DMS114 treated with DMSO at 0.1 percent for 48 hours (cell line): ENCODE measurements at regions not wholly inside any gene's neighbourhood (a gene's known extent, or its start where the extent isn't known, plus 50 kb on each side); places are given as distances from the start of the nearest gene placed in this dataset.
"Not testable (repeated sequence)": the region's sequence is repeated elsewhere in the genome, so short reads cannot be mapped to it uniquely, and the experiment has no call there.

Experiments used
- DNase-seq: peaks from one replicate; lab custom pipeline; 2025; ENCODE audit not compliant: unreplicated experiment; lab: John Stamatoyannopoulos, UW

DNA sequence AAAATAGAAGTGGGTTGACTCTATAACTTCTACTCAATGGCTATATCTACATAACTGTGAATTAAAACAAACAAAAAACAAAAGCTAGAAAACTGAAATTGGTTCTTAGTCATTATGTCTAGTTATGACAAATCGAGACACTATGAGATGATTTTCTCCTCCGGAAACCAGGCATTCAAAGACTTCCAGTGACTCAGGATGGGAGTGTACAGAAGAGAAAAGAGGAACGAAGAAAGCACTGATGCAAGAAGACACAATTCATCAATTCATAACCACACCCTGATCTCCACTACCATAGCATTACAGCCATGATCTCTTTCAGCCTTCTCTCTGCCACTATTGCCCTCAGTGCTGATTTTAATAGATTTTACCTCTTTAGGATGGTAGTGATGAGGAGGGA lies 253.6 kb downstream of the CBLL2 start:
- DNase-seq: no peak

DNA sequence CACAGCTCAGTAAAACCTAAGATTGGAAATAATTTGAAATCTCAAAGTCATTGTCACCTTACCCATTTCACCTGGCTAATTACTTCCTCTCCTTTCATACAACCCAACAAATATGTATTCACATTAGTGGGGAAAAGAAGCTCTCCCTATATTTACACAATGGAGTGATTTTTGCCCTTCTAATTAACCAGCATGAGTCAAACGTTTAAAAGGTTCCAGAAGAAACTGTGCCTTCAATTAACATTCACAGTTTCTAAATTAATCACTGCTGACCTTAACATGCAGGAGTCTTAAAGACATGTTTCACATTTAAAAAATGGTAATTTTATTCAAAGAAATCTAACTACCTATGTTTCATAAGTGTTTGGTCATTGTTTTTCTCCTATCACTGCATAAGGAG lies 254.6 kb downstream of the CBLL2 start:
- no peak for DNase-seq

DNA sequence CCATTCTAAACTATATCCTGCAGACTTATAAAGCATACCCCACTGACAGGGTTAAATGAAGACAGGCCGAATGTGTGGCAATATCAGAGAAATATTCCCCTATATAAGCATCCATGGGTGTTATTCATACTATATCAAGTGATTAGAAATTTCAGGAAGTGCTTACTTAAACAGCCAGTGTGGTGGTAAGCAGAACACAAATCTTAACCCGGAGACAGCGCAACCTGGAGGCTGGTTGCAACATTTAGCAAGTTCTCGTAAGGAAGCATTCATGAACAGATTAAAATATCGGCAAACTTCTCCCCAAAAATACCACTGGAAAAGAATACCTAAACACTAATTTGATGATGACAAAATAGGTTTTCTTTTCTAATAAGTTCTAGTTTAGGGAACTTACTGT lies 261.2 kb downstream of the CBLL2 start:
- no peak for DNase-seq

DNA sequence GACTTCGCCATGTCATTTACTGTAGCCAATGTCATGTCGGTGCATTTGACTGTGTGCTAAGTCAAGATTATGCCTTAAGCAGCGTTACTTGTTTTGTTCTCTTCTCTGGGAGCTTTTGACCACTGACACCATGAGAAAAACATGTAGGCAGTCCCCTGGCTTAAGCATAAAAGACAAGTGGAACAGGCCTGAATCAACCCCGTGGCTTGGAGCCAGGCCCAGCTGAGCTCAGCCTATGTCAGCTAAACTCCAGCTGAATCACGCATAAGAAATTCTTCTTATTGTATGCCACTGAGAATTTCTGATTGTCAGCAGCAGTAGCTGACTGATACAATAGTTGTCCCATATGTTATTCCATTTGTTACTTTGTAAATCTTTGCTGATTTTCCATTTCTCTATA lies 261.9 kb downstream of the CBLL2 start:
- DNase-seq: no peak

DNA sequence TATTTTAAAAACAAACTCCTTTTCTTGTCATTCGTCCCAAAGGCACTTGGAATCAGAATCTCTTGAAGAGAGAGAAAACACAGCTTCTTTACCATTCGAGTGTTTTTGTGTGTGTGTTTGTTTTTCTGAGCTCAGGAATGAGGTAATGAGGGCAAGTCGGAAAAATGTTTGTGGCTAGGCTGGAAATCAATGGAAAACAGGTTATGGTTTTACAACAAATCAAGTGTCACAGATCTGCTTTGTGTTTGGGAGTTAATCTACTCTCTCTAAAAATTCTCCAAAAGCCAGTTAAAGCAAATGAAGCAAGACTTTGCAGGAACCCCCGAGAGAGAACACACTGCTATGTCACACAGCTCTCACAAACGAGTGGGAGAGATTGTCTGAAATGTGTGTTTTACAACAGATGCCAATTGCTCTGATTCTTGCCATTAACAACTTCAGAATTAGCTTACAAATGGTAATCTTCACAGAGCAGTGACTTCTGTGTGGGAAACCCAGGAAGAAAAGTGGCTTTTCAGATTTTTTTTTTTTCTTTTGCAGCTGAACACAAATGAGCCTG lies 264.1 kb downstream of the CBLL2 start:
- DNase-seq: no peak

DNA sequence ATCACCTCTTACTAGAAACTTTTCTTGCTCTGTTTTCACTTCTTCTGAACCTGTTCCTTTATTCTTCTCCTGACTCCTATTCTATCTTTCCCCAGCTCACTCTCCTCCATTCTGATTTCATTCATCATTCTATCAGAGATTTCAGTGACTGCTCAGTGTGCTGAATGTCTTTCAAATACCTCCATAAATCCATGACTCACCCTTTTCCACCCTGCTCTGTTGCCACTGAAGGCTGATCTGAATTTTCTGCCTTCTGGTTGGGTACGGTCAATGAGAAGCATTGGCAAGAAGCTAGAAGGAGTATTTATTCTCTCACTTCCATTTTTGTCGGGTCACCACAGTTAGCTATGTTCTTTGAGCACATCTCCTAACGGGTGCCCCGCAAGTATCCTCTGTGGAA lies 265.9 kb downstream of the CBLL2 start:
- no peak for DNase-seq

DNA sequence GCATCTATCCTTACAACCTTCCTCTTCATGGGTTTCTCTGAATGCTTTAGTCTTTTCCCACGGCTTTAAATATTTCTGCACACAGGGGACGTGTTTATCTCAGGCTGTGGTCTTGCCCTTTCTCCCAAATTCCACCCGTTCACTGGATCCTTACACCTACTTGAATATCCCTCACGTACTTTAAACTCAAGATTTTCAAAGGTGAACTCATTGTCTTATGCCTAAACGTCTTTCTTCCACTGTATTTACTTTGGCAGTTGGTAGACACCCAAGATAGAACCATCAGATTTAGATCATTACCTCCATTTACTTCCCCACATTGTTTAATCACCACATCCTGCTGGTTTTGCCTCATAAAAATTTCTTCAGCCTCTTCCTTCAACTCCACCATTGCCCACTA lies 269.2 kb downstream of the CBLL2 start:
- DNase-seq: no peak

DNA sequence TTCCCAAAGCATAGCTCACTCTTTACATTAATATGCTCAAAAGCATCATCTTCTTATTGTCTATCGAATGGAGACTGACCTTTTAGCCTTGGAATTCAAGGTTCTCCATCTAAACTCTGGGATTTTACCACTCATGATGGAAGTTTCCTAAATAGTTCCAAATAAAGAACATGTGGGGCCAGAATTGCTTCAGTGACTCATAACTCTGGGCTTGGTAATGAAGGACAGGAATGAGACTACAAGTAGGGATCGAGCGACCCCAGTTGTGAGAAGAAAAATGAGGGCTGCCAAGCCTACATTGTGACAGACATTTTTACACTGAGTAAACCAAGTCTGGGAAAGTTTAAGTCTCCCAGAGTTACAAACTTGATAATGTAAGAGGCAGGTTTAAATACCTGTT lies 269.9 kb downstream of the CBLL2 start:
- no peak for DNase-seq

DNA sequence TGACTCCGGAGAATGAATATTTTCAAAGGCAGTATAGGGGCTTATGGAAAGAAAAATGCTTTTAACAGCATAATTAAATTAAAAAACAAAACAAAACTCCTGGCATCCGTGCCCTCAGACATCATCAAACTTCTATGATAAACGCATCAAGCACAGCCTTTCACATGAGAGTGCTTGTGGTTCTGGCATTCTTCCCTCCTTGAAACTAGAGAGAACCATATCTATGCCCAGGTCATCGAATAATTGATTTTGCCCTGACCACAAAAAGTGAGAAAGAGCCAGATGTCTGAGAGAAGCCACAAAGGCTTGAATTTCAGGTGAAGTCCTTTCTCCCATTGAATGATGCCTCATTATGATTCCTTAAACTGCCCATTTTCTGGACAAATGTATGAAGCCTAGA lies 286.8 kb downstream of the CBLL2 start:
- no peak for DNase-seq

DNA sequence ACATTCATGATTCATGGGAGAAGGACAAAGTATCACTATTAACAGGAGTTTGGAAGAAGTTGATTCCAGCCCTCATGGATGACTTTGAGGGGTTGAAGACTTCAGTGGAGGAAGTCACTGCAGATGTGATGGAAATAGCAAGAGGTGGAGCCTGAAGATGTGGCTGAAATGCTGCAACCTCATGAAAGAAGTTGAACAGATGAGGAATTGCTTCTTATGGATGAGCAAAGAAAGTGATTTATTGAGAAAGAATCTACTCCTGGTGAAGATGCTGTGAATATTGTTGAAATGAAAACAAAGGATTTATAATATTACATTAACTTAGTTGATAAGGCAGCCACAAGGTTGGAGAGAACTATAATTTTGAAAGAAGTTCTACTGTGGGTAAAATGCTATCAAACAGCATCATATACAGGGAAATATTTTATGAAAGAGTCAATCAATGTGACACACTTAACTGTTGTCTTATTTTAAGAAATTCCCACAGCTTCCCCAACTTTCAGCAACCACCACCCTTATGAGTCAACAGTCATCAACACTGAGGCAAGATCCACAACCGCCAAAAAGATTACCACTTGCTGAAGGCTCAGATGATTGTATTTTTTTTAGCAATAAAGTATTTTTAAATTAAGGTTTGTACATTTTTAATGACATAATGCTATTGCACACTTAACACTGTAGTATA lies 302.6 kb downstream of the CBLL2 start:
- no peak for DNase-seq

DNA sequence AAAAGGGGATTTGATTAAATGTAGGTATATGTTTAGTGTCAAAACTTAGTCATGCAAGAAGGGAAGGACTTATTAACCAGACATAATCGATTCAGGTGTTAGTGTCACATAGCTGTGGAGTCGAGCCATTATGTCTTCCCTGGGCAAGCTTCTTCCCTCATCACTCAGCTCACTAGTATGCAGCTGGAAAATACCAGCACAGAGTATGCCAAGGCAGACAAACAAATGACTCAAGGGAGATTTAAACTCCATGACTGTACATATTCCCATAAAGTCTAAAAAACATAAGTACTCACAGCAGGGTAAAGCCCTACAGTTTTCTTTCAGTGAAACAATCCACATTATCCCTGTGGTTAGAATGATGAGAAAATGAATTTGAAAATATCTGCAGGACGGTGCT lies 304.5 kb downstream of the CBLL2 start:
- DNase-seq: no peak

DNA sequence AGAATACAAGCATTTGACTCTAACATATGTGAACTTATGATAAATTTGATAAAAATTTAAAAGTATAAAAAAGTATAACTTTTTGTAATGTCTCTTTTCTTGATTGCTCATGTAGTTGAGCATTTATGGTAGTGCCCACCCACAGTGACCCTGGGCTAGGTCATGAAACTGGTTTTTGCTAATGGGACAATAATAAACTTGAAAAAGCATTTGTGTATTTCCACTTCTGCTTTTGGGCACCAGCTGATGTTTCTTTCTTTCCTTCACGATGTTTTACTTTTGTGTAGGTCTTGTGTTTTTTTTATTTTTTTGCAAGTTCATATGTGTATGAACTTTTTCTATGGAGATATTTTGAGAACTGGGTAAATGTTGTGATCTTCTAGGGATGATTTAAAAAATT lies 313.1 kb downstream of the CBLL2 start:
- no peak for DNase-seq

DNA sequence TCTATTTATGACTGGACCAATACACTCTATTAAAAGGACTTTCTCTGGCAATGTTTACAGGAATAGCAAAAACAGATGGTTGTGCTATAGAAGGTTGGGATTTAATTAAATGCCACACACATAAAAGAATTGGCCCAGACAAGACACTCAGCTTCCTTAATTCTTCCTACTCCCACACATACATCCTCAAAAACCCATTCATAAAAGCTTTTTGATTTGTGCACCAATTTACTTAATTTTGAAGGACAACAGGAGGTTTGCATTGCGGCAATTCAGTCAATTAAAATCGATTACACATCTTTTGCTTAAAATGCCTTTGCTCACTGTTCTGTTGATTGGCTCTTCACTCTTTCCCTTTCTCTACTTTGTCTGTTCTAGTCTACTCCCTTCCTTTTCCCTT lies 317.1 kb downstream of the CBLL2 start:
- DNase-seq: no peak

DNA sequence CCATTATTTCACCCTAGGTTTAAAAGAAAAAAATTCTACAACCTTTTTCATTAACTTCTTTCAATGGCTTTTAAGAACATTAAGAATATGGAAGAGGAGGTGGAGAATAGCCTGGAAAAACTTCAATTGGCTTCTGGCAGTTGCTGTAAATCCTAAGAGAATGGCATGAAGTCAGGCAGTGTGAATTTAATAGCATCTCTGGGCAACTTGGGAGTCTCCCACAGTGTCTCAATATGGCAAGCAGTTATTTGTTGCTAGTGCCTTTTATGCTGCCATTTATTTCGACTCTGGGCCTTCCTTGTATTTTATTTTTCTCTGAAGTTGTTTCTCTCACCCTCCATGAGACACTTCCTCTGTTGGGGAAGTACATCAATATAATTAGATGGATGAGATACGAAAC lies 322.1 kb downstream of the CBLL2 start:
- no peak for DNase-seq

DNA sequence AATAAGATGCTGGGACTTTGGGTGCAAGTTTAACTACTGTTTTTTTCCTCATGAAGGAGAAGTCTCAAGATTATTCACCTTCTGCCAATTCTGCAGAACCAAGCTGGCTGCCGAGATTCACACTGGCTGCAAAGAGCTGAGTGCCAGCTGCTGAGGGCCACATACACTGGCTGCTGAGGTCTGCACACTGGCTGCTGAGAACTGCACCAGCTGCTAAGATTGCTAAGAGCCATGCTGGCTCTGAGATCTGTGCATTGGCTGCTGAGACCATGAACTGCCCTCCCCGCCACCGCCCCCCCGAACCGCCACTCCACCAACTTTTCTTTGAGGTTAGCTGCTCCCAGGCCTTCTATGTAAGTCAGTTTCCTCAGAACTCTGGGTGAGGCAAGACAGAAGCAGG lies 330.3 kb downstream of the CBLL2 start:
- no peak for DNase-seq

DNA sequence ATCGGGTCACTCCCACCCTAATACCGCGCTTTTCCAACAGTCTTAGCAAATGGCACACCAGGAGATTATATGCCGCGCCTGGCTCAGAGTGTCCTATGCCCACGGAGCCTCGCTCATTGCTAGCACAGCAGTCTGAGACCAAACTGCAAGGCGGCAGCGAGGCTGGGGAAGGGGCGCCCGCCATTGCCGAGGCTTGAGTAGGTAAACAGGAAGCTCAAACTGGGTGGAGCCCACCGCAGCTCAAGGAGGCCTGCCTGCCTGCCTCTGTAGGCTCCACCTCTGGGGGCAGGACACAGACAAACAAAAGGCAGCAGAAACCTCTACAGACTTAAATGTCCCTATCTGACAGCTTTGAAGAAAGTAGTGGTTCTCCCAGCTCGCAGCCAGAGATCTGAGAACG lies 336.7 kb downstream of the CBLL2 start:
- not testable (repeated sequence) for DNase-seq

DNA sequence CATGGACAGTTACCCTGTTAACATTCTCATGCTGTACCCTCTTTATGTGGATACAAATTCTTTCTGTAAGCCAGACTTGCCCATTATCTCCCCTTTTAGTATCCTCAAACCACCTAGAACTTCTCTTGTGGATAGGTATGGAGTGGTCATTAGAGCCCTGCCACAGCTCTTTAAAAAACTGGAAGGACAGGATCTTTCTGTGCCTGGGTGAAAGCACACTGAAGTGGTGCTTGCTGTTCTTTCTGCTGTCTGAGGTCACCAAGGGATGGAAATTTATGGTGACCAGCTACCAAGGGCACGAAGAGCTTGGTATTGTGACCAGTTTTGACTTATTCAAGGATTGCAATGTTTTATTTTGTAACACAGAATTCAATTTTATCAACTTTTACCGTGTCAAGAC lies 344.2 kb downstream of the CBLL2 start:
- DNase-seq: no peak

DNA sequence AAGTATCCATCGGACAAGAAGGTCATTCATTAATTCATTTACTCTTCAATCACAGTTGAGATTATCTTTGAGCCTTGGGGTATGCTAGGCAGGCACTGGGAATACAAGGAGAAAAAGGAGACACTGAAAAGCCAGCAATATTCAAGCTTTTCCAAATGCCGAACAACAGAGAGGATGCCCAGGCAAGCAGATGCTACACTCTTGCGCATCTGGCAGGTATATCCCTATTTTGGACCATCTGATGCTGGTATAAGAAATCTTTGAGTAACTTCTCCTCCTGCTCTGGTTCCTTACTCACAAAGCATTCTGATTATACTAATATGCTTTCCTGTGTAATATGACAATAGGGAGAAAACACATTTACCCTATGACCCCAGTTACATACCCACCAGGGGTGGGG lies 354.9 kb downstream of the CBLL2 start:
- no peak for DNase-seq

DNA sequence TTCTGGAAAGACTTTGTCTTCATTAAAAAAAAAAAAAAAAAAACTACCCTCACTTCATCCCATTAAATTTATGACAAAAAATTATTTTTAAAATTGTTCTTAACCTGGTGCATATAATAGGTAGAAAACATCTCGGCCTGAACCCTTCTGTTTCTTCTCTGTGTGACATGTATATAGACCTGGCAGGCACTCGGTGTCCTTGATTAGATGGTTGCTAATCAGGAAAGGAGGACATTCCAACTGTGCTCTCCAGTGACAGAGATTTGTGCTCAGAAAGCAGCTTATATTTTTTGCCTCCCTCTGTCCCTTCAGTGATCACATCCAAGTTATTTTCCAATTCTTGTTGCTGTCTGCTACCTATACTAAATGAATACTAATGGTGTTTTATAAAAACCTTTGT lies 355.6 kb downstream of the CBLL2 start:
- no peak for DNase-seq

DNA sequence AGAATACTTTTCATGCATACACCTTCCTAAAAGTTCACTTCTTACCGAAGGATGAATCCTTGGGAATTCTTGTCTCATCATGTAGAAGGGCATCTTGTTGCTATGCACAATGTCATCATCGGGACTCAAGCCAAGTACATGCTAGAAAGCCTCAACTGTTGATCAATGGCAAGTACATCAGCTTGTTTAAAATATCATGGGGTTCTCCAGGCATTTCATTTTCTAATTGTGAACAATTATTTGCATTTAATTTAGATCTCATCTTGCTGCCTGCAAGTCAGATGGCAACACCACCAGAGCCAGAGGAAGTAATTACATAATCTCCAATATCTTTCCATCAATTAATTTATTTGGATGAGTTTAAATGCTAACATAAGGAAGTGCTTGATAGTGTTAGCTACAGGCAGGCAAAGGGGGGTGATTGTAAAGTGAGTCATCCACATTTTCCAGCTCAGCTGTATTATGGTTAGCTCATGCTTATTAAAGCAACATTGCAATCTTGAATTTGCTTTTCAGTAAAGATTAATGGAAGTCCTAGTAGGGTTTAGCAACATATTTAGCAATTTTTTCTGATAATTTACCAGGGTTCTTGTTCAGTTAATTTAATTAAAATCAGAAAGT lies 356.5 kb downstream of the CBLL2 start:
- DNase-seq: no peak

DNA sequence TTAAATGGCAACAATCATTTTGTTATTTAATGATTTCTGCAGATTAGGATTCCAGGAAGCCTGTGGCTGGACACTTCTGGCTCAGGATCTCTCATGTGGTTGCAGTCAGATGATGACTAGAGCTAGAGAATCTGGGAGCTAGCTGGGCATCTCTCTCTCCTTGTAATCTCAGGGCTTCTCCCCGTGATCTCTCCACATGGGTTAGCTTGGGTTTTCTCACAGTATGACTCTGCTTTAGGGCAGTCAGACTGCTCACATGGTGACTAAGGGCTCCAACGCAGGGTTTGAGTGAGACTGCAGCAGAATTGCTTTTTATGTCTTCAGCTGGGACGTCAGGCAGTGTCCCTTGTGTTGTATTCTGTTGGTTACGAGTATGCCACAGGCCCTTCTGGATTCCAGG lies 361.4 kb downstream of the CBLL2 start:
- DNase-seq: no peak

DNA sequence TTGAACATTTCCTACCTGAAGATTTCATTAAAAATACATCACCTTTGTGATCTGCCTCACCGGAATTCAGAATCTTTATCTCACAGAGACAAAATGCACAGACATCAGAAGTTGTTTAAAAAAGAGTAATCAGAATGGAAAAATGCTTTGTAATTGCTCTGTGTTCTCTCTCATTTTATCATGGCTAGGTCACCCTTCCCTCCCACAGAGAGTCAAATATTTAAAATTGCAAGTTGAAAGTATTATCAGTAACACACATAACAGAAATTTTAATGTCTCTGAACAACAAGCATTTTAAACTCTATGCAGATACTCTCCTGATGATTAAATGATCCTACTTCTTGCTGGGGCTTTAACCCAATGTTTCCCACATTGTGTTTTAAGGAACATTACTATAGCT lies 362.0 kb downstream of the CBLL2 start:
- no peak for DNase-seq

DNA sequence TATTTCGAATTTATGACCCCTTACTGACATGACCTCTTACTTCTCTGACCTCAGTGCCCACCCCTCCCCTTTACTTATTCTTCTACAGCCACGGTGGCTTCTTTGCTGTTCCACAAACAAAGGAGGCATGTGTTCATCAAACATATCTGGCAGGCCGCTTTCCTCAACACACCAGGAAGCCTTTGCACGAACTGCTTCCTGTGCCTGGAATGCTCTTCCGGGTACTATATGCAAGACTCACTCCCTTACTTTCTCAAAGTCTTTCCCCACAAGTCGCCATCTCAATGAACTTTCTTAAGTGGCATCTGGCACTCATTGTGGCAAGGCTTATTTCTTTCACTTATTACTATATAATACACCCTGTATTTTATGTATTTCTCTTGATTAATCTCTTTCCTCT lies 351.5 kb upstream of the DDX53 start:
- no peak for DNase-seq
